ENCODE measurements at regions not wholly inside any gene's neighbourhood (a gene's known extent, or its start where the extent isn't known, plus 50 kb on each side); places are given as distances from the start of the nearest gene placed in this dataset.
"Not testable (repeated sequence)": the region's sequence is repeated elsewhere in the genome, so short reads cannot be mapped to it uniquely, and the experiment has no call there.

- DNase-seq (ENCODE audit: low read depth), result no peak
These were observed 496.7 kb downstream of the EBF1 start for GRCh38 chr5:158602981-158603380.

- no peak for DNase-seq (ENCODE audit: low read depth)
These were observed 498.6 kb downstream of the EBF1 start for GRCh38 chr5:158601118-158601517.

- DNase-seq (ENCODE audit: low read depth), result no peak
These were observed 499.0 kb downstream of the EBF1 start for GRCh38 chr5:158600679-158601078.

- DNase-seq (ENCODE audit: low read depth), result no peak
These were observed 500.6 kb downstream of the EBF1 start for GRCh38 chr5:158599157-158599556.

GRCh38 chr5:158594595-158595242, 505.0 kb downstream of the EBF1 start:
- no peak for DNase-seq (ENCODE audit: low read depth)

GRCh38 chr5:158593925-158594324, 505.8 kb downstream of the EBF1 start:
- DNase-seq (ENCODE audit: low read depth), result no peak

- DNase-seq (ENCODE audit: low read depth), result no peak
These were observed 508.3 kb downstream of the EBF1 start for GRCh38 chr5:158591301-158591863.

GRCh38 chr5:158590746-158591300, 508.9 kb downstream of the EBF1 start:
- DNase-seq (ENCODE audit: low read depth), result no peak

GRCh38 chr5:158589939-158590338, 509.8 kb downstream of the EBF1 start:
- DNase-seq (ENCODE audit: low read depth), result no peak

GRCh38 chr5:158588617-158589016, 511.1 kb downstream of the EBF1 start:
- DNase-seq (ENCODE audit: low read depth), result no peak

- no peak for DNase-seq (ENCODE audit: low read depth)
These were observed 513.7 kb downstream of the EBF1 start for GRCh38 chr5:158586054-158586453.

GRCh38 chr5:158582669-158583068, 517.0 kb downstream of the EBF1 start:
- not testable (repeated sequence) for DNase-seq (ENCODE audit: low read depth)

- DNase-seq (ENCODE audit: low read depth), result no peak
These were observed 525.9 kb downstream of the EBF1 start for GRCh38 chr5:158573829-158574228.

GRCh38 chr5:158570502-158570901, 529.2 kb downstream of the EBF1 start:
- no peak for DNase-seq (ENCODE audit: low read depth)

- DNase-seq (ENCODE audit: low read depth), result no peak
These were observed 530.2 kb downstream of the EBF1 start for GRCh38 chr5:158569534-158569933.

GRCh38 chr5:158565017-158565789, 534.5 kb downstream of the EBF1 start:
- no peak for DNase-seq (ENCODE audit: low read depth)

GRCh38 chr5:158563760-158564390, 535.8 kb downstream of the EBF1 start:
- no peak for DNase-seq (ENCODE audit: low read depth)

- no peak for DNase-seq (ENCODE audit: low read depth)
These were observed 538.0 kb downstream of the EBF1 start for GRCh38 chr5:158561562-158562190.

GRCh38 chr5:158560170-158560569, 539.5 kb downstream of the EBF1 start:
- no peak for DNase-seq (ENCODE audit: low read depth)

- DNase-seq (ENCODE audit: low read depth), result no peak
These were observed 540.1 kb downstream of the EBF1 start for GRCh38 chr5:158559643-158560042.

GRCh38 chr5:158559066-158559465, 540.6 kb downstream of the EBF1 start:
- DNase-seq (ENCODE audit: low read depth), result no peak

GRCh38 chr5:158553962-158554336, 545.8 kb downstream of the EBF1 start:
- no peak for DNase-seq (ENCODE audit: low read depth)
